Left lung (tissue), 4 donors: ENCODE measurements at regions not wholly inside any gene's neighbourhood (a gene's known extent, or its start where the extent isn't known, plus 50 kb on each side); places are given as distances from the start of the nearest gene placed in this dataset.

Experiments used
- ATAC-seq: fragments of 200-7000 bp; cut with Tn5 transposase; one replicate; pipeline ENCODE4 v1.9.1; 2020; ENCODE audit warnings: moderate library complexity
- DNase-seq, 4 donors: peaks; one replicate each; pipeline ENCODE4 v3.0.0-alpha.2; 2013 to 2020
- H3K27ac ChIP-seq, 2 donors: fragments of 200-600 bp; sonication (generic) in 1 of 2; one replicate each; pipeline versions ENCODE4 v1.5.0 to v1.8.0; 2020 to 2021
- H3K27me3 ChIP-seq, 2 donors: fragments of 200-600 bp; sonication (generic) in 1 of 2; one replicate each; pipeline versions ENCODE4 v1.5.0 to v1.8.0; 2020 to 2021
- H3K36me3 ChIP-seq, 2 donors: fragments of 200-600 bp; sonication (generic) in 1 of 2; one replicate each; pipeline versions ENCODE4 v1.5.0 to v1.8.0; 2020 to 2021
- H3K4me1 ChIP-seq, 2 donors: fragments of 200-600 bp; one replicate each; pipeline ENCODE4 v1.8.0; 2021
- H3K4me3 ChIP-seq, 2 donors: fragments of 200-600 bp; sonication (generic) in 1 of 2; one replicate each; pipeline versions ENCODE4 v1.5.0 to v1.8.0; 2020 to 2021; ENCODE audit warnings: mild to moderate bottlenecking in 1 of 2
- H3K9me3 ChIP-seq, 2 donors: fragments of 200-600 bp; sonication (generic) in 1 of 2; one replicate each; pipeline versions ENCODE4 v1.5.0 to v1.8.0; 2020 to 2021
- intact Hi-C, 2 donors: fragments of 100-400 bp; cut with DNase I; formaldehyde crosslinking; loops; one replicate each; pipeline versions ENCODE4 v1.11.2 to v1.14.2; 2022
- TF ChIP-seq, protein P1 (sequence below), 2 donors: fragments of 200-600 bp; sonication (generic) in 1 of 2; IDR thresholded peaks; one replicate each; pipeline versions ENCODE4 v1.5.0 to v1.8.0; 2021; ENCODE audit warnings: antibody characterized with exemption in 2 of 2
- donor health status: DM: no; HTN: yes; CAD: no.
- donor health status: DM: no; HTN: no; CAD: no.

DNA sequence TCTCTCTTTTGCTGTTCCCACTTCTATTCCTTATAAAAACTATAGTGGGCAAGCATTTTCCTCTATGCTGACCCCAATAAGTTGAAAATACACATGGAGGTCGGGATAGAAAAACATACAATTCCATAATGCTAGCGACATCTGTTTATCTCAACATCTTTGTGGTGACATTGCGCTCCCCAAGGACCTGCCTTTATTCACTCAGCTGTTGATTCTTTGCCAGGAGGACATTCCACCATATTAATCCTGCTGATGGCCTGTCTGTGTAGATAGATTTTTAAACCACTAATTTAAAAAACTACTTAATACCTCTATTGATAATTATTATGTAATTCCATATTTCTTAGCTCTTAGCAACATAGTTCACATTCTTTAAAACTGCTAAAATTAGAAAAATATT is 555.3 kb upstream of the MAP3K7 start:
- TF ChIP-seq, protein P1, sequence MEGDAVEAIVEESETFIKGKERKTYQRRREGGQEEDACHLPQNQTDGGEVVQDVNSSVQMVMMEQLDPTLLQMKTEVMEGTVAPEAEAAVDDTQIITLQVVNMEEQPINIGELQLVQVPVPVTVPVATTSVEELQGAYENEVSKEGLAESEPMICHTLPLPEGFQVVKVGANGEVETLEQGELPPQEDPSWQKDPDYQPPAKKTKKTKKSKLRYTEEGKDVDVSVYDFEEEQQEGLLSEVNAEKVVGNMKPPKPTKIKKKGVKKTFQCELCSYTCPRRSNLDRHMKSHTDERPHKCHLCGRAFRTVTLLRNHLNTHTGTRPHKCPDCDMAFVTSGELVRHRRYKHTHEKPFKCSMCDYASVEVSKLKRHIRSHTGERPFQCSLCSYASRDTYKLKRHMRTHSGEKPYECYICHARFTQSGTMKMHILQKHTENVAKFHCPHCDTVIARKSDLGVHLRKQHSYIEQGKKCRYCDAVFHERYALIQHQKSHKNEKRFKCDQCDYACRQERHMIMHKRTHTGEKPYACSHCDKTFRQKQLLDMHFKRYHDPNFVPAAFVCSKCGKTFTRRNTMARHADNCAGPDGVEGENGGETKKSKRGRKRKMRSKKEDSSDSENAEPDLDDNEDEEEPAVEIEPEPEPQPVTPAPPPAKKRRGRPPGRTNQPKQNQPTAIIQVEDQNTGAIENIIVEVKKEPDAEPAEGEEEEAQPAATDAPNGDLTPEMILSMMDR (IDR thresholded peaks at IDR 0.05) = no peak
- ATAC-seq (no peak), DNase-seq (no peak)

DNA sequence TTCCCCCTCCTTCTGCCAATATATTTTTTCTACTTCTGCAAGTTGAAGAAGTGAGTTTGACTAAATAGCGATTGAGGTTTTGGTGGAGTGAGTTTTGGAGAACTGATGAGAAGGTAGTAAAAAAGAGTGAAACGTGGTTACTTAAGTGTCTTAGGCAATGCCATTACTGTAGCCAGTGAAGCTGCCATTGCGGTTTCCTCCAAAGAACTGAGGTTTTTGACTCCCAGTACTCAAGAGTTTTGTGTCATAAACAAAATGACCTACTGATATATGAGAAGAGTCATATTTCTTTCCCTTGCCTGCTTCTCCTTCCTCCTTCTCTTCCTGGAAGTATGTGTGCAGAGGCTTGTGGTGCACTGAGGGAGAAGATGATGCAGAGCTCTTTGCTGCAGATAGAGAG is 554.5 kb upstream of the MAP3K7 start:
- no peaks in the 10 kb centered on the region for H3K36me3 ChIP-seq
- H3K9me3 ChIP-seq = no peaks in the 10 kb centered on the region
- H3K4me3 ChIP-seq = no peak overlapping the region
- intact Hi-C loops = no loop called here
- TF ChIP-seq, protein P1 (IDR thresholded peaks at IDR 0.05) = no peak
- H3K27ac ChIP-seq = no peak overlapping the region
- no peaks in the 10 kb centered on the region for H3K27me3 ChIP-seq
- no peaks in the 10 kb centered on the region for H3K4me1 ChIP-seq
- DNase-seq (no peak), ATAC-seq (no peak)

More for the DNA sequence above, 555.3 kb upstream of the MAP3K7 start:
- H3K36me3 ChIP-seq = no peaks in the 10 kb centered on the region
- H3K4me3 ChIP-seq = no peak overlapping the region
- intact Hi-C loops = no loop called here
- H3K27me3 ChIP-seq = no peaks in the 10 kb centered on the region
- H3K9me3 ChIP-seq = no peaks in the 10 kb centered on the region
- no peaks in the 10 kb centered on the region for H3K4me1 ChIP-seq
- no peak overlapping the region for H3K27ac ChIP-seq

DNA sequence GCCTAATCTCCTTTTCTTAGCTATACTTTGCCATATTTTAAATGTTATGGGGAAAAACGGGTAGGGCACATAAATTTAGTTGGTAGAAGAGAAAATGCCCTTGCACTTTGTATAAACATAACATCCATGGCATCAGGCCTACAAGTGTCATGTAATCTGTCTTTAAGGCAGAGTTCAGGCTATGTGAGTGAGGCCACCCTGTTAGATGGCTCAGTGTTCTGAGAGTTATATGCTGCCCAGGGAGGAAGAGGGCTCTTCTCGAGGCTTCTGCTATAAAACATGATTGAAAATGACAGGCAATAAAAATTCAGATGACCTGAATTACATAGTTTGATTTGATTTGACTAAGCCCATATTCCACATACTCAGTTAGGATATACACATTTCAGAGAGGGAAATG is 553.6 kb upstream of the MAP3K7 start:
- Histone ChIP-seq H3K4me1 (no peaks in the 10 kb centered on the region), H3K27ac (no peak overlapping the region), H3K27me3 (no peaks in the 10 kb centered on the region), H3K9me3 (no peaks in the 10 kb centered on the region), H3K4me3 (no peak overlapping the region), H3K36me3 (no peaks in the 10 kb centered on the region)
- ATAC-seq (no peak), DNase-seq (no peak)
- intact Hi-C loops = no loop called here
- TF ChIP-seq, protein P1 (IDR thresholded peaks at IDR 0.05) = no peak

DNA sequence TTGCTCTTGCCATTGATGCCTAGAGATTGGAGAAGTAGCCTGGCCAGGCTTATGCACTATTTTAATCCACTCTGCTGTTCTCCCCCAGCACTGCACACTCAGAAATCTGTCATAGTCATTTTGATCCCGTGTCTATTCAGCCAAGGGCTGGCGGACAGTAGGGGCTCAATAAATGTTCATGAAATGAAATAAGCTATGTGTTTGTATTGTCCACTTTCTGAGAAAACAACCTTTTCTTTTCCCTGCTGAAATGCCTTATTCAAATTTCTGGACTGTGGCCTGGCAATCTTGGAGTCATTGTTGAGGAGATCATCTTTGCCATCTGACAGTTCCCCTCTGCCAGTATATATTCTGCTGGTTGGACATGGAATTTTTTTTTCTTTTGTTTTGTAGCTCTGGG is 550.4 kb upstream of the MAP3K7 start:
- Histone ChIP-seq H3K27me3 (no peaks in the 10 kb centered on the region), H3K9me3 (no peaks in the 10 kb centered on the region), H3K4me1 (no peaks in the 10 kb centered on the region), H3K27ac (no peak overlapping the region), H3K4me3 (no peak overlapping the region), H3K36me3 (no peaks in the 10 kb centered on the region)
- intact Hi-C loops = no loop called here
- DNase-seq (no peak), ATAC-seq (no peak)
- TF ChIP-seq, protein P1 (IDR thresholded peaks at IDR 0.05) = no peak

DNA sequence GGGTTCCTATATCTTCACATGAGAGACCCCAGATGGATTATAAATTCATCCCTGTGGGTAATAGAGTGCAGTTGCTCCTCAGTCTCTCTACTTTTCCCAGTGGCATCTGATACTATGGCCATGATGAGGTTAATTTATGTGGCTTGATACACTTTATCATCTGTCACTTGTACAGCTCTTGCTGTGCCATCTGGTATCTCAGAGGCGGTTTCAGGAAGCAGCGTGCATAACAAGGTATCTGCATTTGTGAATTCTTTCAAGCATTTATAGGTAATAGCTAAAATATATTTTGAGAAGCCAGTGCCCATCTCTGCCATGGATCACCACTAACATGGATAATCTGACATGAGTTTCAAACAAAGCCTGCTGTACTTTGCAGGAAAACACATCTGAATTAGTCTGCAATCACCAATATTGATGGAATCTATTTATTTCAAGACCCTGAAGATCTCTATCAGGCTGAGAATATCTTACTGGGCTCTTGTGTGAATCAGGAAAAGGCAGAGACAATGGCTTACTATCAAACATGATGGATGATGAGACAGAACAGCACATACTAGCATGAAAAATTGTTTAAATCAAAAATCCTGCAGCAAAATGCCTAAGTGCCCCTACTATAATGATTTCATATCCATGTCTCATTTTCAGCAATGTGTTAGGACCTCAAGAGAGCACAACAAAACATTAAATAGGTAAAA is 548.7 kb upstream of the MAP3K7 start:
- no peak overlapping the region for H3K27ac ChIP-seq
- intact Hi-C loops = no loop called here
- ATAC-seq = no peak
- no peaks in the 10 kb centered on the region for H3K27me3 ChIP-seq
- TF ChIP-seq, protein P1 (IDR thresholded peaks at IDR 0.05) = no peak
- H3K4me1 ChIP-seq = no peaks in the 10 kb centered on the region
- DNase-seq = no peak
- no peaks in the 10 kb centered on the region for H3K9me3 ChIP-seq
- no peak overlapping the region for H3K4me3 ChIP-seq
- H3K36me3 ChIP-seq = no peaks in the 10 kb centered on the region
